Coronary artery (tissue), 2 donors: ENCODE measurements at regions not wholly inside any gene's neighbourhood (a gene's known extent, or its start where the extent isn't known, plus 50 kb on each side); places are given as distances from the start of the nearest gene placed in this dataset.

Experiments used
- DNase-seq: peaks from one replicate; pipeline ENCODE4 v3.0.0-alpha.2; 2017; ENCODE audit warnings: low spot score
- H3K27ac ChIP-seq, 2 donors: fragments of 200-600 bp; sonication (generic); one replicate each; pipeline ENCODE4 v1.5.1; 2016 to 2019
- H3K4me3 ChIP-seq: fragments of 200-600 bp; sonication (generic); 2 replicates; pipeline ENCODE4 v1.5.1; 2016; ENCODE audit warnings: mild to moderate bottlenecking, moderate library complexity
- TF ChIP-seq, protein P1 (sequence below): fragments of 200-600 bp; sonication (generic); IDR thresholded peaks from one replicate; pipeline ENCODE4 v1.5.1; 2019; ENCODE audit warnings: antibody characterized with exemption

- TF ChIP-seq, protein P1, sequence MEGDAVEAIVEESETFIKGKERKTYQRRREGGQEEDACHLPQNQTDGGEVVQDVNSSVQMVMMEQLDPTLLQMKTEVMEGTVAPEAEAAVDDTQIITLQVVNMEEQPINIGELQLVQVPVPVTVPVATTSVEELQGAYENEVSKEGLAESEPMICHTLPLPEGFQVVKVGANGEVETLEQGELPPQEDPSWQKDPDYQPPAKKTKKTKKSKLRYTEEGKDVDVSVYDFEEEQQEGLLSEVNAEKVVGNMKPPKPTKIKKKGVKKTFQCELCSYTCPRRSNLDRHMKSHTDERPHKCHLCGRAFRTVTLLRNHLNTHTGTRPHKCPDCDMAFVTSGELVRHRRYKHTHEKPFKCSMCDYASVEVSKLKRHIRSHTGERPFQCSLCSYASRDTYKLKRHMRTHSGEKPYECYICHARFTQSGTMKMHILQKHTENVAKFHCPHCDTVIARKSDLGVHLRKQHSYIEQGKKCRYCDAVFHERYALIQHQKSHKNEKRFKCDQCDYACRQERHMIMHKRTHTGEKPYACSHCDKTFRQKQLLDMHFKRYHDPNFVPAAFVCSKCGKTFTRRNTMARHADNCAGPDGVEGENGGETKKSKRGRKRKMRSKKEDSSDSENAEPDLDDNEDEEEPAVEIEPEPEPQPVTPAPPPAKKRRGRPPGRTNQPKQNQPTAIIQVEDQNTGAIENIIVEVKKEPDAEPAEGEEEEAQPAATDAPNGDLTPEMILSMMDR, result no peak
- Histone ChIP-seq H3K4me3 (no peak overlapping the region), H3K27ac (no peak overlapping the region)
- DNase-seq, result no peak
These were observed 59.7 kb upstream of the SDK2 start for GRCh38 chr17:73703917-73704316.

DNA sequence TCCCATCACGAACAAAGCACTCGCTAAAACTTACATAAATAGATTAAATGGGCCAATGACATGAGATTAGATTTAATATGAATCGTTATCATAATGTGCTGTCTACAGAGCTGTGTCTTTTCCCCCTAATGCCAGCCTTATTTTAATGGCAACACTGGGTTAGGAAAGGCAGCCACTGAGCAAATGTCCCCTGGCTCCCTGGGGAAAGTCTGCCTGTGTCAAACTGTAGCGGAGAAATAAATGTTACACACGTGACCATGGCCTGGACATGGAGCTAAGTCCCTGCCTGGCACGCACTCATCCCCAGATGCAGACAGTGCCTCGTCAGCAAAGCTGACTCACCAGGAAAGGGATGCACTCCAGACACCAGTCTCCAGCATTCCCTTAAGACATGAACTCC is 61.3 kb upstream of the SDK2 start:
- TF ChIP-seq, protein P1, result no peak
- no peak for DNase-seq
- Histone ChIP-seq H3K27ac (no peak overlapping the region), H3K4me3 (no peak overlapping the region)

DNA sequence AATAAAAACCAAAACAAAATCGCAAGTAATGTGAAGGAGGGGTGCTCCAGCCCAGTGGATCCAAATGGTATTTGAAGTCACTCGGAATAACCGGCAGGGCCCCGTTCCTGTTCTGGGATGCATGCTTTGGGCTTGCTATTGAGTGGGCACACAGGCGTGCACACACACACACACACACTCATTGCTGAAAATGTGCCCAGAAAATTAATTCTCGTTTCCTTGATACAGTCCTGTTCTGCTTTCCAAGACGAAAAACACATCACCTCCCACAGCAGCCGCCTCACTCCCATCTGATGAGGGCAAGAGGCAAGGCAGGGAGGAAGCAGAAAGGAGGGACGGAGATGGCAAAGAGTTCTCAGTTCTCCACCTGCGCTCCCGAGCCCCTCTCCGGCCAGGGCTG is 62.2 kb upstream of the SDK2 start:
- TF ChIP-seq, protein P1, result no peak
- Histone ChIP-seq H3K27ac (no peak overlapping the region), H3K4me3 (no peak overlapping the region)
- DNase-seq, result no peak

DNA sequence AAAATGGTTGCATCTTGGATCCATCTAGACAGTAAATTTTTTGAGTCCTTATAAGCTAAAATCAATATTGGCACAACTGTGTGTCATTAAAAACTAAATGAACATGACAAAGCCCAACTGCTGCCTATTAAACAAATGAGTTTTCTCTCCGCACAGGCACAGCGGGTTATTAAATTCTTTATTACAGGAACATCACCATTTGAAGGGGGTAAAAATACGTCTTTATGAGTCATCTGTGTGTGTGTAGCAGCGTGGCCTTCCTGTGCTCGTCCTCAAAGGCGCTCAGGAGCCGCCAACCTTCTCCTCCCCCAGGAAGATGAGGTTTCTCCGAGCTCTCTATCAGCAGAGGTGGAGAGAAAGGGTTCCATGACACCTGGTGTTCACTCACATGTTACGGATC is 62.6 kb upstream of the SDK2 start:
- TF ChIP-seq, protein P1, result no peak
- no peak for DNase-seq
- Histone ChIP-seq H3K27ac (no peak overlapping the region), H3K4me3 (no peak overlapping the region)

DNA sequence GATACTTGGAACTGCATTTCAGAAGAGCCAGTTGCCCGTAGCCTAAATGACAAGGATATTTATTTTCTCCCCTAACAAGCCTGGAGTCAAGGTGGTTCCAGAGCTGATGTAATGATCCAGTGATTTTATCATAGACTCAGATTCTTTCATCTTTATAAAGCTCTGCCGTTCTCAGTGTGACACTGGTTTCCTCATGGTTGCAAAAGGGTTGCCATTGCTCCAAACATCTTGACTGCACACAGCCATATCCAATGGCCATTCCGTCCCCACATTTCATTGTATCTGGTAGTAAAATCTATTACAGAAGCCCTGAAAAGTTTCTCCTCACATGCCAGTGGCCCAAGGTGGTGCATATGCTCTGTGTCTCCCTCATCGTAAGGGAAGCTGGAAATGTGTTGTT is 63.1 kb upstream of the SDK2 start:
- DNase-seq, result no peak
- TF ChIP-seq, protein P1, result no peak
- Histone ChIP-seq H3K4me3 (no peak overlapping the region), H3K27ac (no peak overlapping the region)

- TF ChIP-seq, protein P1, result peak; percentile 64
- Histone ChIP-seq H3K27ac (no peak overlapping the region), H3K4me3 (no peak overlapping the region)
- DNase-seq, result no peak
These were observed 65.9 kb upstream of the SDK2 start for GRCh38 chr17:73710095-73710592.

DNA sequence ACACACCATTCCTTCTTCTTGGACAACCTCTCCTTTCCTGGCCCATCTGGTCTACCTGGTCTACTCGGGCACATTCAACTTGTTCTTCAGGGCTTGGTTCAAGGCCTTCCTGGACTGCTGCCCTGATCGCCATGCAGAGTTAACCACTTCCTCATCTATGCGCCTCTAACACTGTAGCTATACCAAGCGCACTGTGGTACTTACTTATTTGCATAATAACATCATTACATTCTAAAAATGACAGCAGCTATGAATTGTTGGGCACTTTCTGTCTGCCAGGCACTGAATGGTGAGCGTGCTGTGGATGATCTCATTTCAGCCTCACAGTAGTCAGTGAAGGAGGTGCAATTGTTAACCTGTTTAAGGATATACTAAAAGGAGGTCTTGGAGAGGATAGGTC is 66.9 kb upstream of the SDK2 start:
- DNase-seq, result no peak
- Histone ChIP-seq H3K4me3 (no peak overlapping the region), H3K27ac (no peak overlapping the region)
- TF ChIP-seq, protein P1, result no peak
